ENCODE measurements at regions not wholly inside any gene's neighbourhood (a gene's known extent, or its start where the extent isn't known, plus 50 kb on each side); places are given as distances from the start of the nearest gene placed in this dataset. TPM values are rescaled to one million over a fixed set of nuclear protein-coding genes. Genes with fewer than 3 reads are reported as not detected.
"Not testable (repeated sequence)": the region's sequence is repeated elsewhere in the genome, so short reads cannot be mapped to it uniquely, and the experiment has no call there.

- TF ChIP-seq CTCF (conservative IDR thresholded peaks at IDR 0.05), result no peak
- Mint-ChIP-seq H3K4me3 (no peak overlapping the region), H3K9me3 (peaks cover 3% of the 10 kb centered on the region), H3K27me3 (ENCODE audit: low read depth) (no peaks in the 10 kb centered on the region), H3K27ac (ENCODE audit: unreplicated experiment) (no peak overlapping the region), H3K36me3 (ENCODE audit: low read depth) (peaks cover 10% of the 10 kb centered on the region), H3K4me1 (no peaks in the 10 kb centered on the region)
- DNase-seq (ENCODE audit: low read depth, low spot score), result no peak
Measured at GRCh38 chr7:32639122-32639521, 143.8 kb downstream of the AVL9 start.

- peaks cover 10% of the 10 kb centered on the region for H3K36me3 Mint-ChIP-seq (ENCODE audit: low read depth)
- DNase-seq (ENCODE audit: low read depth, low spot score); H3K4me1 Mint-ChIP-seq; H3K27me3 Mint-ChIP-seq (ENCODE audit: low read depth); H3K9me3 Mint-ChIP-seq; H3K4me3 Mint-ChIP-seq; H3K27ac Mint-ChIP-seq (ENCODE audit: unreplicated experiment): not testable (repeated sequence)
Measured at GRCh38 chr7:32638479-32639121, 143.3 kb downstream of the AVL9 start.

Small RNA genes in the stretch of these regions (microRNA-seq; reads per million reads assigned to microRNA genes)
- not detected for gene MIR550A2
- gene MIR550B2, result not detected
